Hematopoietic multipotent progenitor cell treated with erythropoietin and hydrocortisone succinate and interleukin-3 and kit ligand, for 8 days (in vitro differentiated cells): ENCODE measurements at regions not wholly inside any gene's neighbourhood (a gene's known extent, or its start where the extent isn't known, plus 50 kb on each side); places are given as distances from the start of the nearest gene placed in this dataset.

ENCODE experiments used
- DNase-seq: peaks from one replicate; pipeline ENCODE4 v3.0.0-alpha.2; 2015

- no peak for DNase-seq
Observed at GRCh38 chrX:39756086-39756883, 341.5 kb downstream of the BCOR start.

- DNase-seq, result no peak
Observed at GRCh38 chrX:39757971-39758370, 339.8 kb downstream of the BCOR start.

- DNase-seq, result no peak
Observed at GRCh38 chrX:39758791-39759525, 338.8 kb downstream of the BCOR start.

- DNase-seq, result no peak
Observed at GRCh38 chrX:39759526-39760224, 338.1 kb downstream of the BCOR start.

GRCh38 chrX:39760930-39761329, 336.8 kb downstream of the BCOR start:
- DNase-seq, result no peak

- no peak for DNase-seq
Observed at GRCh38 chrX:39762266-39762841, 335.4 kb downstream of the BCOR start.

GRCh38 chrX:39764441-39764914, 333.3 kb downstream of the BCOR start:
- DNase-seq, result no peak

GRCh38 chrX:39765327-39765726, 332.4 kb downstream of the BCOR start:
- no peak for DNase-seq

GRCh38 chrX:39766085-39766726, 331.6 kb downstream of the BCOR start:
- DNase-seq, result no peak

- no peak for DNase-seq
Observed at GRCh38 chrX:39766855-39767254, 330.9 kb downstream of the BCOR start.

- DNase-seq, result no peak
Observed at GRCh38 chrX:39767446-39767845, 330.3 kb downstream of the BCOR start.

GRCh38 chrX:39769748-39770147, 328.0 kb downstream of the BCOR start:
- no peak for DNase-seq

- DNase-seq, result no peak
Observed at GRCh38 chrX:39771089-39771488, 326.7 kb downstream of the BCOR start.

GRCh38 chrX:39772057-39772832, 325.5 kb downstream of the BCOR start:
- peak; percentile 37 for DNase-seq

GRCh38 chrX:39773150-39773549, 324.6 kb downstream of the BCOR start:
- no peak for DNase-seq

- peak; percentile 8 for DNase-seq
Observed at GRCh38 chrX:39773923-39774773, 323.6 kb downstream of the BCOR start.

- no peak for DNase-seq
Observed at GRCh38 chrX:39774774-39775328, 322.9 kb downstream of the BCOR start.

GRCh38 chrX:39777623-39778025, 320.1 kb downstream of the BCOR start:
- DNase-seq, result no peak

GRCh38 chrX:39779952-39780783, 317.6 kb downstream of the BCOR start:
- no peak for DNase-seq

- DNase-seq, result no peak
Observed at GRCh38 chrX:39782276-39782675, 315.5 kb downstream of the BCOR start.
